K562 (cell line): ENCODE measurements at regions not wholly inside any gene's neighbourhood (a gene's known extent, or its start where the extent isn't known, plus 50 kb on each side); places are given as distances from the start of the nearest gene placed in this dataset.

ENCODE experiments used
- CHAMP1 ChIP-seq: fragments of 450-650 bp; IDR thresholded peaks from 2 replicates; pipeline ENCODE4 v1.6.1; 2016; ENCODE audit warnings: mild to moderate bottlenecking
- CHD4 ChIP-seq: fragments of 200-600 bp; sonication (generic); IDR thresholded peaks from 3 replicates; pipeline ENCODE4 v1.6.1; 2012; ENCODE audit warnings: low read depth, mild to moderate bottlenecking, mixed read lengths, low read length, inconsistent platforms; ENCODE audit not compliant: insufficient read depth, insufficient replicate concordance, poor library complexity, severe bottlenecking
- DACH1 ChIP-seq: fragments of 450-650 bp; IDR thresholded peaks from 2 replicates; pipeline ENCODE4 v1.6.1; 2018; ENCODE audit not compliant: partially characterized antibody
- MXI1 ChIP-seq: IDR thresholded peaks from 2 replicates; pipeline ENCODE4 v1.6.1; 2011; ENCODE audit warnings: low read depth, mild to moderate bottlenecking, improper control_type of control experiment, low read length
- MYC ChIP-seq, 2 experiments: fragments of 250-450 bp in 1 of 2; sonication (Bioruptor Pico) in 1 of 2; IDR thresholded peaks; 2 replicates each; pipeline versions ENCODE4 v1.5.1 to v1.6.1; 2012 to 2021; ENCODE audit warnings: low read depth in 2 of 2, borderline replicate concordance in 1 of 2, improper control_type of control experiment in 1 of 2, low read length in 1 of 2, mild to moderate bottlenecking in 1 of 2, moderate library complexity in 1 of 2
- NELFE ChIP-seq: IDR thresholded peaks from 2 replicates; pipeline ENCODE4 v1.6.1; 2011; ENCODE audit warnings: mild to moderate bottlenecking; ENCODE audit not compliant: insufficient read depth, insufficient read length
- RBM39 ChIP-seq: fragments of 200-400 bp; formaldehyde crosslinking; optimal IDR thresholded peaks from 2 replicates; pipeline ENCODE3; 2018; ENCODE audit warnings: low read depth, low read length
- RHOXF2B ChIP-seq: fragments of 250-450 bp; sonication (Bioruptor Pico); conservative IDR thresholded peaks from 2 replicates; pipeline ENCODE4 v1.5.1; 2021
- SMARCE1 ChIP-seq: fragments of 450-650 bp; IDR thresholded peaks from 2 replicates; pipeline ENCODE4 v1.7.1; 2016; ENCODE audit warnings: mild to moderate bottlenecking
- WHSC1 ChIP-seq: IDR thresholded peaks from one replicate; pipeline ENCODE4 v1.6.1; 2012; ENCODE audit warnings: low read length, control low read depth, inconsistent platforms
- ZKSCAN1 ChIP-seq: fragments of 150-350 bp; IDR thresholded peaks from 2 replicates; pipeline ENCODE4 v1.6.1; 2016; ENCODE audit warnings: low read depth, low read length
- ZKSCAN3 ChIP-seq: fragments of 250-450 bp; sonication (Bioruptor Pico); IDR thresholded peaks from 2 replicates; pipeline ENCODE4 v1.4.0; 2020
- ZKSCAN8 ChIP-seq: fragments of 200-800 bp; sonication (Bioruptor generic); IDR thresholded peaks from 2 replicates; pipeline ENCODE4 v1.6.1; 2016; ENCODE audit warnings: missing genetic modification characterization, missing compliant biosample characterization
- ZNF134 ChIP-seq: fragments of 250-450 bp; sonication (Bioruptor Pico); conservative IDR thresholded peaks from 2 replicates; pipeline ENCODE4 v1.4.0; 2020
- ZNF436 ChIP-seq: fragments of 250-450, 450-650 bp; sonication (Bioruptor Pico); formaldehyde crosslinking; IDR thresholded peaks from 2 replicates; pipeline ENCODE4 v1.7.0; 2020; ENCODE audit warnings: mild to moderate bottlenecking
- TF ChIP-seq, protein P1 (sequence below): fragments of 150-350 bp; conservative IDR thresholded peaks from 2 replicates; pipeline ENCODE4 v1.6.1; 2014; ENCODE audit warnings: low read length

- TF ChIP-seq CHAMP1 (peak; percentile 11; the same call in 1 of the 2 replicates), ZKSCAN1 (peak; percentile 64; the same call in 1 of the 2 replicates), MYC (IDR thresholded peaks at IDR 0.05; ENCODE audit: low read depth, low read length) (peak; percentile 80), MYC (CRISPR knock-in tag; IDR thresholded peaks at IDR 0.05; ENCODE audit: borderline replicate concordance, low read depth) (no peak), MXI1 (0 out of 2 replicates have a peak, but pooled peaks have one; percentile 50), SMARCE1 (no peak), ZKSCAN3 (CRISPR knock-in tag) (no peak), RBM39 (no peak), RHOXF2B (CRISPR knock-in tag) (no peak), NELFE (no peak), ZNF134 (CRISPR knock-in tag) (no peak), DACH1 (no peak), CHD4 (no peak), ZNF436 (CRISPR knock-in tag) (no peak), ZKSCAN8 (CRISPR knock-in tag) (0 out of 2 replicates have a peak, but pooled peaks have one; percentile 21), WHSC1 (no peak)
- TF ChIP-seq, protein P1, sequence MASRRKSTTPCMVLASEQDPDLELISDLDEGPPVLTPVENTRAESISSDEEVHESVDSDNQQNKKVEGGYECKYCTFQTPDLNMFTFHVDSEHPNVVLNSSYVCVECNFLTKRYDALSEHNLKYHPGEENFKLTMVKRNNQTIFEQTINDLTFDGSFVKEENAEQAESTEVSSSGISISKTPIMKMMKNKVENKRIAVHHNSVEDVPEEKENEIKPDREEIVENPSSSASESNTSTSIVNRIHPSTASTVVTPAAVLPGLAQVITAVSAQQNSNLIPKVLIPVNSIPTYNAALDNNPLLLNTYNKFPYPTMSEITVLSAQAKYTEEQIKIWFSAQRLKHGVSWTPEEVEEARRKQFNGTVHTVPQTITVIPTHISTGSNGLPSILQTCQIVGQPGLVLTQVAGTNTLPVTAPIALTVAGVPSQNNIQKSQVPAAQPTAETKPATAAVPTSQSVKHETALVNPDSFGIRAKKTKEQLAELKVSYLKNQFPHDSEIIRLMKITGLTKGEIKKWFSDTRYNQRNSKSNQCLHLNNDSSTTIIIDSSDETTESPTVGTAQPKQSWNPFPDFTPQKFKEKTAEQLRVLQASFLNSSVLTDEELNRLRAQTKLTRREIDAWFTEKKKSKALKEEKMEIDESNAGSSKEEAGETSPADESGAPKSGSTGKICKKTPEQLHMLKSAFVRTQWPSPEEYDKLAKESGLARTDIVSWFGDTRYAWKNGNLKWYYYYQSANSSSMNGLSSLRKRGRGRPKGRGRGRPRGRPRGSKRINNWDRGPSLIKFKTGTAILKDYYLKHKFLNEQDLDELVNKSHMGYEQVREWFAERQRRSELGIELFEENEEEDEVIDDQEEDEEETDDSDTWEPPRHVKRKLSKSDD = 0 out of 2 replicates have a peak, but pooled peaks have one; percentile 52
- TF ChIP-seq, all 486 proteins: peak for 87
These were observed 100.9 kb downstream of the HFE start (continued) for GRCh38 chr6:26187981-26188635.
